Uterus (tissue), 3 donors: ENCODE measurements at regions not wholly inside any gene's neighbourhood (a gene's known extent, or its start where the extent isn't known, plus 50 kb on each side); places are given as distances from the start of the nearest gene placed in this dataset.
"Not testable (repeated sequence)": the region's sequence is repeated elsewhere in the genome, so short reads cannot be mapped to it uniquely, and the experiment has no call there.

ENCODE experiments used
- DNase-seq, 2 donors: peaks; one replicate each; pipeline ENCODE4 v3.0.0-alpha.2; 2019 to 2020
- H3K27ac ChIP-seq, 2 donors: fragments of 200-600 bp; sonication (generic); 1 replicate in 1 of 2; 2 replicates in 1 of 2; pipeline ENCODE4 v1.5.1; 2016 to 2018
- H3K27me3 ChIP-seq, 2 donors: fragments of 200-600 bp; sonication (generic); one replicate each; pipeline ENCODE4 v1.5.1; 2018 to 2019; ENCODE audit warnings: control low read depth in 1 of 2
- H3K36me3 ChIP-seq, 2 donors: fragments of 200-600 bp; sonication (generic); one replicate each; pipeline ENCODE4 v1.5.1; 2019; ENCODE audit warnings: control low read depth in 1 of 2
- H3K4me1 ChIP-seq, 2 donors: fragments of 200-600 bp; sonication (generic); one replicate each; pipeline ENCODE4 v1.5.1; 2018 to 2019; ENCODE audit warnings: control low read depth in 1 of 2
- H3K4me3 ChIP-seq, 2 donors: fragments of 200-600 bp; sonication (generic); 1 replicate in 1 of 2; 2 replicates in 1 of 2; pipeline ENCODE4 v1.5.1; 2018 to 2019; ENCODE audit warnings: mild to moderate bottlenecking in 1 of 2
- H3K9me3 ChIP-seq, 2 donors: fragments of 200-600 bp; sonication (generic); one replicate each; pipeline ENCODE4 v1.5.1; 2019; ENCODE audit warnings: control low read depth in 1 of 2
- POLR2A ChIP-seq, 2 donors: fragments of 450-650 bp; IDR thresholded peaks; one replicate each; pipeline ENCODE4 v1.6.1; 2016; ENCODE audit warnings: antibody characterized with exemption in 2 of 2, mild to moderate bottlenecking in 1 of 2, moderate library complexity in 1 of 2
- intact Hi-C: fragments of 100-400 bp; cut with DNase I; formaldehyde crosslinking; loops from one replicate; pipeline ENCODE4 v1.15.1; 2023; ENCODE audit warnings: low total_unique reads
- TF ChIP-seq, protein P1 (sequence below), 4 experiments: fragments of 200-600 bp in 2 of 4; fragments of 450-650 bp in 2 of 4; sonication (generic) in 2 of 4; IDR thresholded peaks; one replicate each; pipeline ENCODE4 v1.5.1; 2016 to 2019; ENCODE audit warnings: antibody characterized with exemption in 4 of 4, mild to moderate bottlenecking in 2 of 4, moderate library complexity in 1 of 4
- donor health status: DM: yes; HTN: yes; CAD: no.

DNA sequence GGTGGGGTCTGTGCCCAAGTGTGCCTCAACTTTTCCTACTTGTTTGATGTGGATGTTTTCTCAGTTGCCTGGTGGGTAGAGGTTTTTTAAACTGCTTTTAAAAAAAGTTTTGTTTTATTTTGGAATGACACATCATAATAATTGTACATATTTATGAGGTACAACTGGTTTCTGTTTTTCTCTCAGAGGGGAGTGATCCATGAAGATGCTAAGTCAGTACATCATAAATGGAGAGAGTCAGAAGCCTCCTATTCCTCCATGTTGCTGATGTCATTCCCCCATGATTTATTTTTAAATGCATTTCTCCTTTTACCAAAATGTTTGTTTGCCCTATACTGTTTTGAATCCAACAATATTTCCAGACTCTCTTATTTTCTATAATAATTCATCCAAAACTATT, 77.3 kb upstream of the CLVS2 start:
- DNase-seq: no peak
- TF ChIP-seq POLR2A (IDR thresholded peaks at IDR 0.05): no peak
- TF ChIP-seq, protein P1, sequence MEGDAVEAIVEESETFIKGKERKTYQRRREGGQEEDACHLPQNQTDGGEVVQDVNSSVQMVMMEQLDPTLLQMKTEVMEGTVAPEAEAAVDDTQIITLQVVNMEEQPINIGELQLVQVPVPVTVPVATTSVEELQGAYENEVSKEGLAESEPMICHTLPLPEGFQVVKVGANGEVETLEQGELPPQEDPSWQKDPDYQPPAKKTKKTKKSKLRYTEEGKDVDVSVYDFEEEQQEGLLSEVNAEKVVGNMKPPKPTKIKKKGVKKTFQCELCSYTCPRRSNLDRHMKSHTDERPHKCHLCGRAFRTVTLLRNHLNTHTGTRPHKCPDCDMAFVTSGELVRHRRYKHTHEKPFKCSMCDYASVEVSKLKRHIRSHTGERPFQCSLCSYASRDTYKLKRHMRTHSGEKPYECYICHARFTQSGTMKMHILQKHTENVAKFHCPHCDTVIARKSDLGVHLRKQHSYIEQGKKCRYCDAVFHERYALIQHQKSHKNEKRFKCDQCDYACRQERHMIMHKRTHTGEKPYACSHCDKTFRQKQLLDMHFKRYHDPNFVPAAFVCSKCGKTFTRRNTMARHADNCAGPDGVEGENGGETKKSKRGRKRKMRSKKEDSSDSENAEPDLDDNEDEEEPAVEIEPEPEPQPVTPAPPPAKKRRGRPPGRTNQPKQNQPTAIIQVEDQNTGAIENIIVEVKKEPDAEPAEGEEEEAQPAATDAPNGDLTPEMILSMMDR (IDR thresholded peaks at IDR 0.05): no peak
- no peaks in the 10 kb centered on the region for H3K27me3 ChIP-seq
- intact Hi-C loops: no loop called here
- no peak overlapping the region for H3K4me3 ChIP-seq
- no peak overlapping the region for H3K27ac ChIP-seq
- no peaks in the 10 kb centered on the region for H3K9me3 ChIP-seq
- no peaks in the 10 kb centered on the region for H3K36me3 ChIP-seq
- H3K4me1 ChIP-seq: no peaks in the 10 kb centered on the region

DNA sequence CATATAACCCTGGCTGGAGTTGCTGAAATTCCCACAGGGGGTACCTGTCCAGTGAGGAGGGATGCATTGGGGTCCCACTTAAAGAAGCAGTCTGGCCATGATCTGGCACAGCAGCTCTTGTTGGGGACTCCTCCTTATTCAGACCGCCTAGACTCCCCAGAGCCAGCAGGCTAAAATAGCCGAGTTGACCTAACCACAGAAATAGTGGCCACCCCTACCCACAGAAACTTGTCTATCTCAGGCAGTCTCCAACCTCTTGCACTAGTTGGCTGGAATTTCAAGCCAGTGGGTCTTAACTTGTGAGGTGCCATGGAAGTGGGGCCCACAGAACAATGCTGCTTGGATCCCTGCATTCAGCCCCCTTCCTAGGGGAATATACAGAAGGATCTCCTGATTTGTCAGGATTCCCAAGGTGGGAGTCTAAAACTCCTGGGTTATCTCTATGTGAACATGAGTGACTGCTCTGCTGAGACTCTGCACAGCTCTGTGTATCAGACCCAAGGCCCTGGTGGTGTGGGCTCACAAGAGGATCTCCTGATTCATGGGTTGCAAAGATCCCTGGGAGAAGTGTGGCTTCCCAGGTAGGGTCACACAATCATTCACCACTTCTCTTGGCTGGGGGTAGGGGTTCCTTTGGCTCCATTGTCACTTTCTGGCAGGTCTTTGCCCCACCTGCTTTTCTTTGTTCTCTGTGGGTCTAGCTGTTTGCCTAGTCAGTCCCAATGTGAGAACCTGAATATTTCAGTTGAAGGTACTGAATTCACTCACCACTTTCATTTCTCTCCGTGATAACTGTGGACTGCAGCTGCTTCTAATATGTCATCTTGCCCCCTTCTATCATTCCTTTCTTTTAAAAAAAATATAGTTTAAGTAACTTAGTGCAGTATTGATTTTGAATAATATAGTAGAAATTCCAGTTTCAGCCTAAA, 65.5 kb upstream of the CLVS2 start:
- no peak for DNase-seq
- no peak overlapping the region for H3K27ac ChIP-seq
- no peak overlapping the region for H3K4me3 ChIP-seq
- no peaks in the 10 kb centered on the region for H3K36me3 ChIP-seq
- intact Hi-C loops: no loop called here
- H3K27me3 ChIP-seq: no peaks in the 10 kb centered on the region
- H3K9me3 ChIP-seq: no peaks in the 10 kb centered on the region
- TF ChIP-seq POLR2A (IDR thresholded peaks at IDR 0.05): no peak
- no peaks in the 10 kb centered on the region for H3K4me1 ChIP-seq

DNA sequence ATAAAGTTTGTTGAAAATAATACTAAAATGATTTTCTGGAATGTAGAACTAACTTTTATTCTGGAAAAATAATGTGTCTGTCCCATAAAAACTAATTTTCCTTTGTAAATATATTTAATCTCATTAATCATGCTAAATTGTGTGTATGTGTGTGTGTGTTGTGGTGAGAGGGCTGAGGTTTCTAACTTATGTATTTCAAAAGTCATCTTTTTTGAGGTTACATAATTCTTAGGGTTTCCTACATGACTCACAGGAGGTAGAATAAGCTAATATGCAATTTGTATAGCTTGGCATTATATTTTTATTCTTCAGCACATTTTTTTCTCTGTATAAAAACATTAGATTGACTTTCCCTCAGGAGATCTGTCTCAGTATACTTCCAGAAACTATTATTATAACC, 64.1 kb upstream of the CLVS2 start:
- Histone ChIP-seq H3K4me3 (no peak overlapping the region), H3K36me3 (no peaks in the 10 kb centered on the region), H3K9me3 (no peaks in the 10 kb centered on the region), H3K27me3 (peaks cover 0 to 3% of the 10 kb centered on the region in 2 donors), H3K27ac (no peak overlapping the region), H3K4me1 (no peaks in the 10 kb centered on the region)
- no peak for DNase-seq
- TF ChIP-seq, protein P1 (IDR thresholded peaks at IDR 0.05): no peak
- TF ChIP-seq POLR2A (IDR thresholded peaks at IDR 0.05): no peak
- intact Hi-C loops: no loop called here

DNA sequence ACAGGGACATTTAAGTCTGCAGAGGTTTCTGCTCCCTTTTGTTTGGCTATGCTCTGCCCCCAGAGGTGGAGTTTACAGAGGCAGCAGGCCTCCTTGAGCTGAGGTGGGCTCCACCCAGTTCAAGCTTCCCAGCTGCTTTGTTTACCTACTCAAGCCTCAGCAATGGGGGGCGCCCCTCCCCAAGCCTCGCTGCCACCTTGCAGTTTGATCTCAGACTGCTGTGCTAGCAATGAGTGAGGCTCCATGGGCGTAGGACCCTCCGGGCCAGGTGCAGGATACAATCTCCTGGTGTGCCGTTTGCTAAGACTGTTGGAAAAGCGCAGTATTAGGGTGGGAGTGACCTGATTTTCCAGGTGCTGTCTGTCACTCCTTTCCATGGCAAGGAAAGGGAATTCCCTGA, 51.1 kb upstream of the CLVS2 start:
- H3K4me3 ChIP-seq, intact Hi-C loops, H3K36me3 ChIP-seq, H3K27me3 ChIP-seq, DNase-seq, H3K4me1 ChIP-seq, H3K9me3 ChIP-seq, H3K27ac ChIP-seq: not testable (repeated sequence)
